WERI-Rb-1 (cell line): ENCODE measurements at regions not wholly inside any gene's neighbourhood (a gene's known extent, or its start where the extent isn't known, plus 50 kb on each side); places are given as distances from the start of the nearest gene placed in this dataset.

ENCODE experiments used
- DNase-seq: peaks from one replicate; pipeline ENCODE4 v3.0.0-alpha.2; 2020
- H3K27ac ChIP-seq: fragments of 250-450 bp; sonication (Bioruptor Pico); 2 replicates; pipeline ENCODE4 v1.5.1; 2020; ENCODE audit warnings: mild to moderate bottlenecking, moderate library complexity
- H3K27me3 ChIP-seq: fragments of 250-450 bp; sonication (Bioruptor Pico); 2 replicates; pipeline ENCODE4 v1.5.1; 2021; ENCODE audit warnings: mild to moderate bottlenecking, low read depth, moderate library complexity; ENCODE audit not compliant: insufficient read depth, severe bottlenecking
- H3K36me3 ChIP-seq: fragments of 250-450 bp; sonication (Bioruptor Pico); 2 replicates; pipeline ENCODE4 v1.5.1; 2020; ENCODE audit warnings: mild to moderate bottlenecking, moderate library complexity
- H3K4me3 ChIP-seq: 2 replicates; pipeline ENCODE4 v1.5.1; 2011; ENCODE audit warnings: low read depth, mild to moderate bottlenecking, control low read depth, low read length
- H3K9me3 ChIP-seq: fragments of 250-450 bp; sonication (Bioruptor Pico); 2 replicates; pipeline ENCODE4 v1.5.1; 2021; ENCODE audit warnings: mild to moderate bottlenecking, moderate library complexity; ENCODE audit not compliant: severe bottlenecking
- TF ChIP-seq, protein P1 (sequence below): IDR thresholded peaks from 2 replicates; pipeline ENCODE4 v1.5.1; 2011; ENCODE audit warnings: low read depth, mild to moderate bottlenecking, control low read depth, inconsistent platforms, low read length

DNA sequence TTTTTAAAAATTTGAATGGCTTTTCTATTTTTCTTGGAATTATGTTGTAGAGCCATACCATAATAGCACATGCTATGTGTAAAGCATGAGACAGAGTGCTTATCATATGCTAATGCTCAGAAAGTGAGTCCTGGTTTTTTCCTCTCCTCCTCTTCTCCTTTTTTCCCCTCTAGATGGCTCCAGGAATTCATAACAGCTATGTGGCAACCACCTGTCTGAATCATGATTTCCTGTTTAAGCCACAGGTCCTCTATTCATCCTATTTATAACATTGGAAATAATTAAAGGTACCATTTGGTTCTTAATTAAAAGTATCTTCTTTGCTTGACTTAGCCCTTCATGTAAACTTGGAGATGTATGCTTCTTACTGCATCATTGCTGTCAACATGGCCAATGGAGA is 260.0 kb upstream of the MAP3K7 start:
- no peak overlapping the region for H3K27ac ChIP-seq
- no peak for DNase-seq
- no peaks in the 10 kb centered on the region for H3K27me3 ChIP-seq
- H3K4me3 ChIP-seq = no peak overlapping the region
- no peaks in the 10 kb centered on the region for H3K36me3 ChIP-seq
- TF ChIP-seq, protein P1, sequence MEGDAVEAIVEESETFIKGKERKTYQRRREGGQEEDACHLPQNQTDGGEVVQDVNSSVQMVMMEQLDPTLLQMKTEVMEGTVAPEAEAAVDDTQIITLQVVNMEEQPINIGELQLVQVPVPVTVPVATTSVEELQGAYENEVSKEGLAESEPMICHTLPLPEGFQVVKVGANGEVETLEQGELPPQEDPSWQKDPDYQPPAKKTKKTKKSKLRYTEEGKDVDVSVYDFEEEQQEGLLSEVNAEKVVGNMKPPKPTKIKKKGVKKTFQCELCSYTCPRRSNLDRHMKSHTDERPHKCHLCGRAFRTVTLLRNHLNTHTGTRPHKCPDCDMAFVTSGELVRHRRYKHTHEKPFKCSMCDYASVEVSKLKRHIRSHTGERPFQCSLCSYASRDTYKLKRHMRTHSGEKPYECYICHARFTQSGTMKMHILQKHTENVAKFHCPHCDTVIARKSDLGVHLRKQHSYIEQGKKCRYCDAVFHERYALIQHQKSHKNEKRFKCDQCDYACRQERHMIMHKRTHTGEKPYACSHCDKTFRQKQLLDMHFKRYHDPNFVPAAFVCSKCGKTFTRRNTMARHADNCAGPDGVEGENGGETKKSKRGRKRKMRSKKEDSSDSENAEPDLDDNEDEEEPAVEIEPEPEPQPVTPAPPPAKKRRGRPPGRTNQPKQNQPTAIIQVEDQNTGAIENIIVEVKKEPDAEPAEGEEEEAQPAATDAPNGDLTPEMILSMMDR = no peak
- H3K9me3 ChIP-seq = no peaks in the 10 kb centered on the region

DNA sequence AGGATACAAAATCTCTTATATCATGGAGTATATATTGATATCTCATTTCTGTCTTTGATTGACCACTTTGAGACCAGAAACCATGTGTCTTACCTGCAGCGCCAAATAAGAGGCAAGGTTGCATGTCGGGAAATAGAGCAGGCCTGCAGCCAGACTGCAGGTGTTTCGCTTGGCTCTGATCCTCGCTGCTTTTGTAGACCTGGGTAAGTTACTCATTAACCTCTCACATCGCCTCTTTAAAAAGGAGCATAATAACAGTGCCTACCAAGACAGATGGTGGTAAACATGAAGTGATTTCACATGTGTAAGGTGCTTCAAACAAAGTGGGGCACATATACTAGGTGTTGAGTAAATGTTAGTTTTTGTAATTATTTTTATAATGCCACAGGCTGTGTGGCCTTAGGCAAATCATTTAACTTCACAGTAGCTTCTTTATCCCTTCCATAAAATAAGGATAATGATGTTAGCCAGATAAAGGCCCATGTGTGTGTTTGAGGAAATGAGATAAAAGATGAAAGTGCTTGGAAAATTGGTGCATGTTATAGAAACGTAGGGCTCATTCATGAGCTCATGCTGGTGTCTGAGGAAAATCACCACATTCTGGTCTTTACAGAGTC is 248.8 kb upstream of the MAP3K7 start:
- TF ChIP-seq, protein P1 = no peak
- H3K27ac ChIP-seq = no peak overlapping the region
- no peaks in the 10 kb centered on the region for H3K36me3 ChIP-seq
- H3K27me3 ChIP-seq = no peaks in the 10 kb centered on the region
- no peak for DNase-seq
- H3K4me3 ChIP-seq = no peak overlapping the region
- no peaks in the 10 kb centered on the region for H3K9me3 ChIP-seq

DNA sequence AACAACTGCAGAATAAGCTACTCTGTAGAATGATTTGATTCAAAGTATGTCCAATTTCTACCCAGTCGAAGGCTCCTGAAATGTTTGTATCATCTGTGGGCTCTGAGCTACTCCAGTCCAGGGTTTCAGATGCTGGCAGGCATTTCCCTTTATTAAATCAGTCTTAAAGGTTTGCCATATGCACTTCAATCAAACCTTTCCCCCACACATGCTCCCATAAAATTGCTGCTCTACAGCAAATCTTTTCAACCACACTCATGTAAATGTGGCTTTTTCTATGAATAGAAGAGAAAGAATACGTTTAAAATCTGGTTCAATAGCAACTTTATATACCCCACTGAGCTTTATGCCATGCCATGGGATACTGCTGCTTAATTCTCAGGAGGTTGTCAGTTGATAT is 242.4 kb upstream of the MAP3K7 start:
- no peak for DNase-seq
- Histone ChIP-seq H3K27ac (no peak overlapping the region), H3K4me3 (no peak overlapping the region)

DNA sequence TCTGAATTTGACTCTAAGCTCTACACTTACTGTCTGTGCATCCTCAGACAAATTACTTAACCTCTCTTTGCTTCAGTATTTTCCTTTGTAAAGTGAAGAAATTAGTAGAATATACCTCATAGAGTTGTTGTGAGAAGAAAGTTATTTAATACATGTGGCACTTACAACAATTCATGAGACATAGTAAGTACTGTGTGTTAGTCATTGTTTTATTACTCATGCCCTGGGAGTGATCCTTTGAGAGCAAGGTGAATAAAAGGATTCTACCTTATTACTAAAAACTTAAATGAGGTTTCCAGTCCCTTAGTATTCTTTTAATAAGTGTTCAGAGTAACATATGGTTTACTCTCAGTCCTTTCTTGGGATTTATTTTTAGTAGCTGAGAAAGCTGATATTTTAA is 233.6 kb upstream of the MAP3K7 start:
- no peak for DNase-seq
- TF ChIP-seq, protein P1 = no peak

More for the DNA sequence above, 242.4 kb upstream of the MAP3K7 start:
- TF ChIP-seq, protein P1 = no peak
- H3K36me3 ChIP-seq = no peaks in the 10 kb centered on the region
- no peaks in the 10 kb centered on the region for H3K27me3 ChIP-seq
- H3K9me3 ChIP-seq = no peaks in the 10 kb centered on the region

DNA sequence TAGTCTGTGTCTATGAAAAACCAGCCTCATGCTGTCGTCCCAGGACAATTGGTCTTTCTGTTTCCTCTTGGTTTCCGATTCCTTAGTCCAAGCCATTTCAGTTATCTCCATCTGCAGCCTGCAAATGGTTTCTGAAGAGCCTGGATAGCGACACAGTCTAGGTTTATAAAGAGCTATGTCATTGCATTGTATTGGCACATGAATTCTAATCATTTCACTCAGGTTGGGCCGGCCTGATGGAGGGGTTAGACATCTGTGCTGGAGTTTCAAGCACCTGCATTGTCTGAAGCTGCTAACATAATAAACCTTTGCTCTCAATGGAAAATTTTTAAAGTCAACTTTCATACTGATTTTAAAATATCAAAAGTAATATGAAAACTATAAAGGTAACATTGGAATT is 232.6 kb upstream of the MAP3K7 start:
- DNase-seq = no peak
- H3K36me3 ChIP-seq = no peaks in the 10 kb centered on the region
- no peaks in the 10 kb centered on the region for H3K27me3 ChIP-seq
- no peaks in the 10 kb centered on the region for H3K9me3 ChIP-seq
- no peak overlapping the region for H3K27ac ChIP-seq
- H3K4me3 ChIP-seq = no peak overlapping the region; the same call in 1 of the 2 replicates
- TF ChIP-seq, protein P1 = no peak

More for the DNA sequence above, 233.6 kb upstream of the MAP3K7 start:
- Histone ChIP-seq H3K4me3 (no peak overlapping the region), H3K27me3 (no peaks in the 10 kb centered on the region), H3K9me3 (no peaks in the 10 kb centered on the region), H3K27ac (no peak overlapping the region), H3K36me3 (no peaks in the 10 kb centered on the region)

DNA sequence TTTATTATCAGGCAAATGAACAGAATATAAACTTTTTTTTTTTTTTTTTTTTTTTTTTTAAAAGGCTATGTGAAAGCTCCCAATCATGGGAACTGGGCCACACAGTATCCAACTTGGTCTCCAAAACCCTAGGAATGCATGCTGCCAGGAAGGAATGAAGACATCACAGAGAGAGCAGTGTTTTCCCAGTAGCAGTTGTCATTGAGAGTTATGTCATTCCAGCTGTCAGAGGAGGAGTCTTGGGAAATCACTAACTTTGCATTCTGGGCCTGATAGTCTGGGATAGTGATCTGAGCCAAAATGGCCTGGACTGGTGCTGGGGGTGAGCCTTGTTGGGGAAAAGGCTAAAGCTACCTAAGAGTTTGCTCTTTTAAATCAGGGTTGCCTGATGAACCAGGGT is 231.3 kb upstream of the MAP3K7 start:
- DNase-seq = no peak
- TF ChIP-seq, protein P1 = no peak

More for the DNA sequence above, 231.3 kb upstream of the MAP3K7 start:
- Histone ChIP-seq H3K9me3 (peaks cover 4% of the 10 kb centered on the region), H3K4me3 (no peak overlapping the region), H3K27ac (no peak overlapping the region), H3K36me3 (no peaks in the 10 kb centered on the region), H3K27me3 (no peaks in the 10 kb centered on the region)
